HAP-1 (cell line): ENCODE measurements at regions not wholly inside any gene's neighbourhood (a gene's known extent, or its start where the extent isn't known, plus 50 kb on each side); places are given as distances from the start of the nearest gene placed in this dataset.

Experiments
- DNase-seq, 2 experiments: peaks; one replicate each; pipeline ENCODE4 v3.0.0-alpha.2; 2016 to 2020; ENCODE audit warnings: low spot score in 2 of 2
- H3K27me3 ChIP-seq: fragments of 250-450 bp; sonication (Bioruptor Pico); 2 replicates; pipeline ENCODE4 v1.5.1; 2020; ENCODE audit warnings: low read depth, mild to moderate bottlenecking, moderate library complexity
- H3K36me3 ChIP-seq: fragments of 250-450 bp; sonication (Bioruptor Pico); replicated peaks from 2 replicates; pipeline ENCODE4 v1.5.1; 2020; ENCODE audit warnings: mild to moderate bottlenecking
- H3K4me1 ChIP-seq: fragments of 250-450 bp; sonication (Bioruptor Pico); 2 replicates; pipeline ENCODE4 v1.5.1; 2020; ENCODE audit warnings: mild to moderate bottlenecking
- H3K4me3 ChIP-seq: fragments of 250-450 bp; sonication (Bioruptor Pico); 2 replicates; pipeline ENCODE4 v1.5.1; 2020; ENCODE audit warnings: mild to moderate bottlenecking, moderate library complexity
- H3K9me3 ChIP-seq: fragments of 250-450 bp; sonication (Bioruptor Pico); 2 replicates; pipeline ENCODE4 v1.5.1; 2020; ENCODE audit warnings: mild to moderate bottlenecking, moderate library complexity
- in situ Hi-C: fragments of 300-500 bp; cut with MboI; formaldehyde crosslinking; loops from 3 replicates; pipeline ENCODE4 v1.14.3; 2020; ENCODE audit warnings: low sequenced_read_pairs, inconsistent platforms, mixed read lengths

DNA sequence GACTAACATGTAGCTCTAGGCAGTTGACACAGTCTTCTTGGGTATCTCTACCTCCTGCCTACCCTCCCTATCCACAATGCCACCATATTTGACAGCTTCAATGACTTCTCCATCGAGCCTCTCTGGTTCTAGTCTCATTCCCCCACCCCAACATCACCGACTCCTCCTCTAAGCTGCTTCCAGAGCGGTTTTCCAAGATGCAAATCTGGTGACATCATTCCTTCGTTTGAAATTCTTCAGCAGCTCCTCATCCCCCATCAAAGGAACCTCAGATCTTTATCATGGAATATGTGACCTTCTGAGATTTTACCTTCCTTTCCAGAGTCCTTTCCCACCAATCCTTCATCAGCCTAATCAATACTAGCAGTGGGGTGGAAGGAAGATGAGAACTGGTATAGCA is 352.4 kb upstream of the RUNX1 start:
- in situ Hi-C loops: no loop called here

DNA sequence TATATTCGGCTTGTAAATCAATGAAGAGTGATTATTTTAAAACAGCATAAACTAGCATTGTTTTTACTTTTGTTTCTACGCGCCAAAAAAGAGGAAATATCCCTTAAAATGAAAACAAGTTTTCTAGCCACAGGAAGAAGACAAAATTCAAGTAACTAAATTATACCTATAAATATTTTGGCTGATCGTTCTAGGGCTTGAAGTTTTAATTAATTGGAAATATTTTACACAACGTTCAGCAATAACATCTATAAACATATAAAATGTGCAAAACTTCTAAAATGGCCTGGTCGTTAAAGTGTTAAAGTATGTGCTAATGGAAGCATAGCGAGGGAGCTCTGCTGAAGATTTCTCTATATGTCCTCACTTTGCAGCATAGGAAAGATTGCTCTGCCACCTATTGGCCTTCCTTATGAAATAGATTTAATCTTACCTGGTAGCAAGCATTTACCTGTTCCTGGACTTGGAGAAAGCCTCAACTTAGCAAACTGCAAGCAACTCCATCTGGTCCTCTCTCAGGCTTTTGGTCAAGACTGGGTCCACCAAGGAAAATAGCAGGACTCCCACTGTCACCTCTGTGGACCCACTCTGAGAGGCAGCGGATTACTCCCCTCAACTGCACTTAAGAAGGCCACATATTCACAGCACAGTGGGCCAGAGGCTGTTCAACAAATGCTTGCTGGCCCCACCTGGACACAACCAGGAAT is 351.3 kb upstream of the RUNX1 start:
- Histone ChIP-seq H3K4me3 (no peak overlapping the region), H3K4me1 (no peaks in the 10 kb centered on the region), H3K36me3 (no peaks in the 10 kb centered on the region), H3K9me3 (peaks cover 2% of the 10 kb centered on the region; the same call in 1 of the 2 replicates), H3K27me3 (no peaks in the 10 kb centered on the region)
- DNase-seq: peak in 1 of 2 experiments; percentile 5
- in situ Hi-C loops: no loop called here

More for the DNA sequence above, 352.4 kb upstream of the RUNX1 start:
- H3K4me1 ChIP-seq: no peaks in the 10 kb centered on the region
- no peak overlapping the region for H3K4me3 ChIP-seq
- no peaks in the 10 kb centered on the region for H3K27me3 ChIP-seq
- H3K9me3 ChIP-seq: peaks cover 2% of the 10 kb centered on the region; the same call in 1 of the 2 replicates
- no peak for DNase-seq
- H3K36me3 ChIP-seq: no peaks in the 10 kb centered on the region

DNA sequence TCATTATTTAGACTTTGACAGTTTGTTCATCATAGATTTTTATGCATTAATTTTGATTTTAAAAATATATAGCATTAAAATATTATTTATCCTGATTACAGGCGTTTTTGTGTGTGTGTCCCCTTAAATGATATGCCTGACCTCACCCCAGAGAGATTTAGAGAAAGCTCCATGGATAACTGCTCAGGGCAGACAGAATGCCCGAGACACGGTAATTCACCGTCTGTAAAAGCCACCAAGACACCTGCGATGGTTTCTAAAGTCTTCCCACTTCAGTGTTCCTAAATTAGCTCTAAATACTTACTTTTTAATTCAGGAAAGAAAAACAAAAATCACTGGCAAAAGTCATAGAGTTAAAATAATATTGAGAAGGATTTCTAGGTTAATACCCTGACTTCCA is 350.6 kb upstream of the RUNX1 start:
- no peaks in the 10 kb centered on the region for H3K36me3 ChIP-seq
- H3K4me3 ChIP-seq: no peak overlapping the region
- no peaks in the 10 kb centered on the region; the same call in 1 of the 2 replicates for H3K9me3 ChIP-seq
- no peak for DNase-seq
- no peaks in the 10 kb centered on the region for H3K4me1 ChIP-seq
- in situ Hi-C loops: no loop called here
- no peaks in the 10 kb centered on the region for H3K27me3 ChIP-seq

DNA sequence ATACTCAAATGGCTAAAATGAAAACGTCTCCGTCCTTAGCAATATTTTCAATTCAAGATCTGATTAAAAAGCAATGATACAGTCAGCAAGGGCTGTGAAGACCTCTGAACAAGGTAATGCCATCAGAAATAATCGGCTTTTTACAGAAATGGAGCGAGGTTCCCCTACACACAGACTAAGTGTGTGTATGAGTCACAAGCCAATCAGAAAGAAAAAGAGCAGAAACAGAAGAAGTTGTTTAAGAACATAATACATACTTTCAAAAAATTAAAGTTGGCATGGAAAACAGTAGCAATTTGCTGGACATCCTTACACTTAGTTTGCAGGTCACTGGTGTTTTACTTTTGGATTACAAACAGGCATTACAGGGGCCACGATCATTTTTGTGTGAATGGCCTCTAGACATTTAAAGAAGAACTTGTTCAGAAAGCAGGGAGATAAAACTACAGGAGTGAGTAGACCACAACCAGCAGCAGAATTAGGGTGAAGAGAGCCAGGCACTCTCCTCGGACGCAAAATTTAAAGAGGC is 350.0 kb upstream of the RUNX1 start:
- Histone ChIP-seq H3K9me3 (no peaks in the 10 kb centered on the region), H3K4me1 (no peaks in the 10 kb centered on the region), H3K36me3 (no peaks in the 10 kb centered on the region), H3K4me3 (no peak overlapping the region), H3K27me3 (no peaks in the 10 kb centered on the region)
- no peak for DNase-seq
- in situ Hi-C loops: no loop called here

DNA sequence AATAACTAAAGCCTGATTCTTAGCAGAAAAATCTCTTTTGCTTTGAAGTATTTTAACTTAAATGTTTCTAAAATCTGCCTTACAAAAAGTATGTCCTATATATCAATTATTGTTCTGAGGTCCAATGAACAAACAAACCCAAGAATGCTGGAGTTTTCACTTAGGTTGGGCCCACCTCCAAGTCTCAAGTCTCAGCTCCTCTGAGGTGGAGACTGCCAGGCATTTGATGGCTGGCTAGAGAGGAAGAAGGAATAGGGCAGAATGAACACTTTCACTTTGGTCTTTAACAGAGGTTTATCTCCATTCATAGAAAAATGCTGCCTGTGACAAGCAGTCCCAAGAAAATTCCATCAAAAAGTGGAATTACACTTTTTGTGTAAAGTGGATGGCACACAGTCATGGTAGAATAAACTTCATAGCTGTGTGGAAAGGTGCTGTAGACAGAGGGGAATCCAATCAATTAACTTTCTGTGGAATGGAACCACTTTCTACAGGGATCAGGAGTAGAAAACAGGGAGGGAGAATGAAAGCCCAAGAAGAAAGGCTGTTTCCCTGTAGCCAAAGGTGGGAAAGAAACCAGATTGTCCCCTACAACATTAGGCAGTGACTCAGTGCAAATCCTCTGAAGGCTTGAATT is 349.4 kb upstream of the RUNX1 start:
- no peak for DNase-seq
- no peaks in the 10 kb centered on the region for H3K9me3 ChIP-seq
- H3K27me3 ChIP-seq: no peaks in the 10 kb centered on the region
- no peaks in the 10 kb centered on the region for H3K36me3 ChIP-seq
- H3K4me3 ChIP-seq: no peak overlapping the region
- no peaks in the 10 kb centered on the region for H3K4me1 ChIP-seq
- in situ Hi-C loops: no loop called here

DNA sequence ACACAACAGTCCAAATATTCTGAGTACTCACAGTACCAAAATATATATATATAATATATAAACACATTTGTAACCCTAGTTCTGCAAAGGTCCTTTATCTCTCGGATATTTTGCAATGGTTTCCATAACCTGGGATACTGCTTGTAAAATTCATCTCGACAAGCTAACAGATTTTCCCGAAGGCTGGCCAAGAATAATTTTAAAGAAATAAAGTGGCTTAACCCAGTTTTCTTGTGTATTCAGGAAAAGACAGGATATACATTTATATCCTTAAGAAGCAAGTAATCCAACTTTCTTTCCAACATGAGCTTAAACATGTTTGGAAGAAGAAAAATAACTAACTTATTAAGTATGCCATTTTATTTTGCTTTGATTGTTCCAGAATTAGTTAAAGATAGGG is 348.7 kb upstream of the RUNX1 start:
- Histone ChIP-seq H3K4me3 (no peak overlapping the region), H3K9me3 (no peaks in the 10 kb centered on the region), H3K36me3 (no peaks in the 10 kb centered on the region), H3K27me3 (no peaks in the 10 kb centered on the region), H3K4me1 (no peaks in the 10 kb centered on the region)
- in situ Hi-C loops: no loop called here
- DNase-seq: no peak

DNA sequence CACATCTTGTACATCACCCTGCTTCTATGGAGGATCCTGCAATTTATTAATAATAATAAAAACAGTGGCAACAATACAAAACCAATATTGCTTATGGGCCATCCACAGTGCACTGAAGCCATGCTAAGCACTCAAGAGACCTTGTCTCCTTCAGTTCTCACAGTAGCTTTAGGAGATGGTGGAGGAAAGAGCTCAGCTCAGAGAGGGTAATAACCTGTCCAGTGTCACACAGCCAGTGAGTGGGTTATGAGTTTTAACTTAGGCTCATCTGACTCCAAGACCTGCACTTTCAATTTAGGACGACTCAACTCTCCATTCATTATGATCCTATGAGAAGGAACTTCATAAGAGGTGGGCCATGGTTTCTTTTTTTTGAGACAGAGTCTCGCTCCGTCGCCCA is 347.6 kb upstream of the RUNX1 start:
- Histone ChIP-seq H3K27me3 (no peaks in the 10 kb centered on the region), H3K4me1 (no peaks in the 10 kb centered on the region), H3K9me3 (no peaks in the 10 kb centered on the region), H3K4me3 (no peak overlapping the region), H3K36me3 (no peaks in the 10 kb centered on the region)
- no peak for DNase-seq
- in situ Hi-C loops: no loop called here

DNA sequence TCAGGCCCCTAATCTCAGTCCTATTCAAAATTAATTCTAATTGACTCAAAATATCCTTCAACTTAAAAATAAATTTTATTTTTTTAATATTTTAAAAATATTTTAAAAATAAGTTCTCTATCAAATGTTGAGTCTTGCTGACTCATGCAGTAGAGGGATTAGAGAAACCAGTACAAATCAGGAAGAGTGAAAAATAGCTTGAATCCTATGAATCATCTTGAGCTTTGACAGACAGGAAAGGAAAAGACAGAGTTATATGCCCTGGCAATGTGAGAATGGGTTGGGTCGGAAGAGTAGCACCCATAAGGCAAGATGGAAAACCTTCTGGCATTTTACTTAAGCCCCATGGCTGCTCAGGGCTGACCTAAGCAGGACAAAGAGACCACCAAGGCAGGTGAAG is 346.6 kb upstream of the RUNX1 start:
- no peak for DNase-seq
- Histone ChIP-seq H3K4me3 (no peak overlapping the region), H3K36me3 (no peaks in the 10 kb centered on the region), H3K4me1 (no peaks in the 10 kb centered on the region), H3K9me3 (no peaks in the 10 kb centered on the region), H3K27me3 (no peaks in the 10 kb centered on the region)
- in situ Hi-C loops: no loop called here

DNA sequence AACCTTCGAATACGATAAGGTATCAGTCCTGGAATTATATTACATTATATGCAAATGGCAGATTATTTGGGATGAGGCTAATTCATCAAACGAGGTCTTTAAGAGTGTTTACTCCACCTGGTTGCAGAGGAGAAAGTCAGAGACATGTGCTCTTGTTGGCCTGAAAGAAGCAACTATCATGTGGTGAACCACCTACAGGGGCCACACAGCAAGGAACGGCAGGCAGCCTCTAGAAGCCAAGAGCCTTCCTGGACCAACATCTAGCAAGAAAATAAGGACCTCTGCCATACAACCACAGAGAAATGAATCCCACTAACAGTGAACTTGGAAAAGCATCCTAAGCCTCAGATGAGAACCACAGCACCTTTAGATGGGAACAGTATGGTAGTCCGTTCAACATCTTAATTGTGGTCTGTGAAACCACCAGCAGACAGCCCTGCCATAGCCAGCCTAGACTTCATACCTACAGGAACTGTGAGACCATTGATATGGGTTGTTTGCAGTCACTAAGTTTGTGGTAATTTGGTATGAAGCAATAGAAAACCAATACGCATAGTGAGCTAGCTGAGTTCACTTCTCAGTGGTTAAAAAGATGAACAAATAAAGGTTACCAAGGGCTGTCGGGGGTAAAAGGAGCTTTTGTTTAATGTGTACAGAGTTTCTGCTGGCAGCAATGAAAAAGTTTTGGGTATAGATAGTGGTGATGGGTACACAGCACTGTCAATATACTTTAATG is 345.7 kb upstream of the RUNX1 start:
- H3K27me3 ChIP-seq: no peaks in the 10 kb centered on the region
- in situ Hi-C loops: no loop called here

DNA sequence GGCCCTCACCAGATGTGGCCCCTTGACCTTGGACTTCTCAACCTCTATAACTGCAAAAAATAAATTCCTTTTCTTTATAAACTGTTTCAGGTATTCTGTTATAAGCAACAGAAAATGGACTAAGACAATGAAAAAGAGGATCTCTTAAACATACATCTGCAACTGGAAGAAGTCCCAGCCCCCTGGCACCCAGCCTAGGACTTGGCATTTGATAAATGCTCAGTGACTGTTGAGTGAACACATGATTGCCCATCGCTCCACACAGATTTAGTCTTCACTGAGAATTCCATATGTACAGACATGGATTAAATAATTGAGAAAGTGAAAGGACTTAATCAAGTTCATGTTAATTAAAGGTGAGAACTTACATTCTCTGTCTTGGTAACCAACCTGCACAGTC is 344.9 kb upstream of the RUNX1 start:
- Histone ChIP-seq H3K9me3 (no peaks in the 10 kb centered on the region), H3K4me3 (no peak overlapping the region), H3K27me3 (no peaks in the 10 kb centered on the region), H3K36me3 (no peaks in the 10 kb centered on the region), H3K4me1 (no peaks in the 10 kb centered on the region)
- DNase-seq: no peak
- in situ Hi-C loops: no loop called here

More for the DNA sequence above, 345.7 kb upstream of the RUNX1 start:
- Histone ChIP-seq H3K9me3 (no peaks in the 10 kb centered on the region), H3K4me1 (no peaks in the 10 kb centered on the region), H3K36me3 (no peaks in the 10 kb centered on the region), H3K4me3 (no peak overlapping the region)
- DNase-seq: no peak

DNA sequence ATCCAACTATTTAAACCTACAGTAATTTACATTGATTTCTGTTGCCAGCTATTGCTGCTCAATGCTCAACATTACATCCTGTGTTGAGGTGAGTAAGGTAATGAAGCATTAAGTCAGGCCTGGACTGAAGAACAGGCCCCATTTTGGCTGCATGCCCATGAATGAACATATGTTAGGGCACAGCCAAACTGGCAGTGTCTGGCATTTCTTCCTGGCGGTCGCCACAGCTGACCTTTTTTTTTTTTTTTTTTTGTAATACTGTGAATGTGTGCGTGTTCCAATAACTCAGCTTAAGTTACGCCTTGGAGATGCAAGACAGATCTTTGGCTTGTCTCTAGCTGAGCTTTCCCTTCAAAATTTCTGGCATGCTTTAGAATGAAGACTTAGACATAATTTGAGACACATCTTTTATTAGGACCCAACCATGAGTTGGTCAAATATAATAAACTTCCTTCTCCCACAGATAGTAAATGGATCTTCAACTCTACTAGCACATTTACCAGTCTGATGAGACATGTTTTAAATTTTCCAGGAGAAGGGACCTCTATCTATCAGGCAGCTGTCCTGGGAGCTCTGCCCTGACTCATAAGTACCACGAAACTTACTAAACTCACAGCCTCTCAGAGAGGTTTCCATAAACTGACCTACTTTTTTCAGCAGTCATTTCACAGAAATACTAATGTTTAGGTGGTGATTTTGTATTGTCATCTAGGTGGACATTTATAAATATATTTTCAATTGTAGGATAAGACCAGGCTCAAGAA is 341.1 kb upstream of the RUNX1 start:
- no peak for DNase-seq
- Histone ChIP-seq H3K36me3 (no peaks in the 10 kb centered on the region), H3K4me3 (no peak overlapping the region), H3K9me3 (no peaks in the 10 kb centered on the region), H3K4me1 (no peaks in the 10 kb centered on the region), H3K27me3 (no peaks in the 10 kb centered on the region)
- in situ Hi-C loops: no loop called here

DNA sequence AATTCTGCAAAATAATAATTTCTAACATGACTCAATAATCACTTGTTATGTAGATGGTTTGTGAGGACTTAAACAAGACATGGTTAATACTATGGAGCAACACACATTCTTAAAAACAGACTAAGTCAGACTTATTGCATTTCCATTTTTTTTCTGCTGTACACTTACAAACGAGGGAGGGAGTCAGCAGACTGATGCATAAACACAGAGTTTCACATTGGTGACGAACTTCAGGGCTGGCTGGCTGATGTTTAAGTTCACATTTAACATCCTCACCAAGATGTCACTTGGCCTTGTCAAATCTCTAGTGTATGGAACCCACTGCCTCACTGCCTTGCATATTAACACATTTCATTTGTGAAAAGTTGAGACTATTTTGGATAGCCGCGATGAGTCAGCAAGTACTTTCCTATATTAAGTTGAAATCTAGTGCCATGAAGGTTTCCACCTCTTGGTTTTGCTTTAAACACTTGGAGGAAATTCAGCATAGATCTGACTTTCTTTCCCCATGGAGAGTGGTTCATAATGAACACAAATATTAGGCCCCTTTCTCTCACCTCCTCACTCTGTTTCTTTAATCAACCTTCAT is 337.5 kb upstream of the RUNX1 start:
- in situ Hi-C loops: no loop called here
- Histone ChIP-seq H3K27me3 (no peaks in the 10 kb centered on the region), H3K9me3 (no peaks in the 10 kb centered on the region), H3K4me1 (no peaks in the 10 kb centered on the region), H3K4me3 (no peak overlapping the region), H3K36me3 (no peaks in the 10 kb centered on the region)
- DNase-seq: no peak

DNA sequence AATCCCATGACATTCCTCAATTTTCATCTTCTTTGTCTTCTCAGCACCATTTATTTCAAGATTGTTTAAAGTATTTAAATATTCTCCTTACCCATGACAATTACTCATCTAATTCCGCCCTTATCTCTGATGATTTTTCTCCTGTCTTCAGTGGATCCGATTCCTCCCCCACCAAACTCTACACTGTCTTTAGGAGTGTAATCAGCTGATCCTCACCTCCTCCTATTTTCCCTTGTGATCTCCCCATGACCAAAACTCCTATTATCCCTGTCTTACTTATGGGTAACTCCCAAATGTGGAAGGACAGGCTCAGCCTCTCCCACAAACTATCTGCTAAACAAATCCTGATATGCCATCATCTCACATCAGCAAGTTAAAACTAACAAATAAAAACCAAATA is 335.3 kb upstream of the RUNX1 start:
- Histone ChIP-seq H3K9me3 (no peaks in the 10 kb centered on the region), H3K27me3 (no peaks in the 10 kb centered on the region)
- in situ Hi-C loops: no loop called here

More for the DNA sequence above, 335.3 kb upstream of the RUNX1 start:
- no peaks in the 10 kb centered on the region for H3K4me1 ChIP-seq
- DNase-seq: no peak
- H3K4me3 ChIP-seq: no peak overlapping the region
- no peaks in the 10 kb centered on the region for H3K36me3 ChIP-seq
